ENCODE measurements at regions not wholly inside any gene's neighbourhood (a gene's known extent, or its start where the extent isn't known, plus 50 kb on each side); places are given as distances from the start of the nearest gene placed in this dataset.

GRCh38 chr6:43837507-43837906 lies 67.5 kb downstream of the VEGFA start (continued):
- no peak for TF ChIP-seq ZNF687 (IDR thresholded peaks at IDR 0.05)
- no peak for TF ChIP-seq USF2 (IDR thresholded peaks at IDR 0.05; ENCODE audit: borderline replicate concordance, low read depth, low read length)
- TF ChIP-seq SP1 (IDR thresholded peaks at IDR 0.05; ENCODE audit: low read depth, low read length) = no peak
- TF ChIP-seq POLR2AphosphoS2 (IDR thresholded peaks at IDR 0.05; ENCODE audit: low read depth, low read length) = no peak

- 37% methylated on average over 7 of the region's 7 CpGs for WGBS (ENCODE audit: insufficient coverage, insufficient replicate concordance, low lambda C conversion rate, missing lambda C conversion rate)
- H4K20me1 ChIP-seq (ENCODE audit: control insufficient read depth, insufficient read depth) = no peaks in the 10 kb centered on the region
- H3K4me3 ChIP-seq = no peak overlapping the region
- peak in 1 of 2 experiments; percentile 11; a peak in 1 of 4 replicates for TF ChIP-seq BHLHE40 (IDR thresholded peaks at IDR 0.05; ENCODE audit: borderline replicate concordance in 1 of 2, low read depth in 2 of 2, low read length in 1 of 2)
- no peak for TF ChIP-seq E4F1 (IDR thresholded peaks at IDR 0.05; ENCODE audit: borderline replicate concordance, partially characterized antibody)
- TF ChIP-seq ZBED1 (IDR thresholded peaks at IDR 0.05; ENCODE audit: borderline replicate concordance) = no peak
- TF ChIP-seq SUZ12 (IDR thresholded peaks at IDR 0.05; ENCODE audit: unreplicated experiment) = no peak
- no peak for TF ChIP-seq CEBPB (IDR thresholded peaks at IDR 0.05; ENCODE audit: borderline replicate concordance in 1 of 2, low read depth in 2 of 2, low read length in 2 of 2)
- in situ Hi-C loops (cut with MboI) (no loop called here), intact Hi-C loops (cut with micrococcal nuclease; ENCODE audit: unreplicated experiment) (loop anchor here (5.0 kb wide), 1 partner anchor 166 kb away; no protein-coding TSS in a partner anchor)
- no TSS peak for BruUV-seq (replicated peaks)
- ChIA-PET CTCF (interaction anchor here (1.0 to 3.2 kb wide), 10 partner anchors 20 to 242 kb away, joined by 3 to 22 read pairs (median 6); partner anchors contain the start of gene VEGFA), SMC1A (ENCODE audit: uncharacterized antibody, unreplicated experiment) (interaction anchor here (0.9 to 2.8 kb wide), 9 partner anchors 8 to 243 kb away, joined by 3 to 14 read pairs (median 5); no protein-coding TSS in a partner anchor), POLR2A (interaction anchor here (1.4 kb wide), 1 partner anchor 19 kb away, joined by 3 read pairs; no protein-coding TSS in a partner anchor), RAD21 (ENCODE audit: unreplicated experiment) (interaction anchor here (1.0 to 2.1 kb wide), 5 partner anchors 23 to 112 kb away, joined by 3 to 14 read pairs (median 4); partner anchors contain the start of gene VEGFA)
- H3K79me2 ChIP-seq (ENCODE audit: control insufficient read depth, insufficient read depth, low read length) = no peaks in the 10 kb centered on the region
- no peak overlapping the region for H3K9ac ChIP-seq (ENCODE audit: control insufficient read depth, insufficient read depth, low read length)
- no peak overlapping the region for H2AFZ ChIP-seq (ENCODE audit: control insufficient read depth, low read depth, low read length)
- DNase-seq (ENCODE audit: low read depth, low spot score) = no peak
- FAIRE-seq = no peak
- ATAC-seq = no peak
- H3K4me1 ChIP-seq (ENCODE audit: control insufficient read depth, insufficient read depth, low read length) = no peaks in the 10 kb centered on the region
- no peaks in the 10 kb centered on the region for H3K9me3 ChIP-seq (replicated peaks; ENCODE audit: control insufficient read depth, insufficient read depth, low read length)
- no peaks in the 10 kb centered on the region for H3K36me3 ChIP-seq (ENCODE audit: control insufficient read depth in 2 of 2, insufficient read depth in 2 of 2, low read length in 1 of 2)
- H3K4me2 ChIP-seq (ENCODE audit: control insufficient read depth, insufficient read depth) = no peak overlapping the region
- no peak overlapping the region for H3K27ac ChIP-seq (ENCODE audit: control insufficient read depth, insufficient read depth)
- H3K27me3 ChIP-seq (replicated peaks in 1 of 2; ENCODE audit: control insufficient read depth in 2 of 2, insufficient read depth in 2 of 2, low read length in 1 of 2) = peaks cover 0 to 2% of the 10 kb centered on the region in 2 experiments; a peak in 2 of 4 replicates
Observed at GRCh38 chr6:43836507-43837240, 66.7 kb downstream of the VEGFA start.
